Mucosa of stomach (tissue), 1 donor: ENCODE measurements at regions not wholly inside any gene's neighbourhood (a gene's known extent, or its start where the extent isn't known, plus 50 kb on each side); places are given as distances from the start of the nearest gene placed in this dataset.

Experiments
- H3K27me3 ChIP-seq: one replicate; pipeline ENCODE4 v1.7.0; 2013; ENCODE audit warnings: mild to moderate bottlenecking, low read length; ENCODE audit not compliant: control insufficient read depth, insufficient read depth
- H3K36me3 ChIP-seq: one replicate; pipeline ENCODE4 v1.7.0; 2013; ENCODE audit warnings: low read length; ENCODE audit not compliant: control insufficient read depth, insufficient read depth
- H3K4me1 ChIP-seq: one replicate; pipeline ENCODE4 v1.7.0; 2013; ENCODE audit warnings: mild to moderate bottlenecking, low read length; ENCODE audit not compliant: control insufficient read depth, insufficient read depth
- H3K4me3 ChIP-seq: one replicate; pipeline ENCODE4 v1.7.0; 2013; ENCODE audit warnings: low read length
- H3K9ac ChIP-seq: one replicate; pipeline ENCODE4 v1.7.0; 2013; ENCODE audit warnings: mild to moderate bottlenecking, low read length, moderate library complexity
- H3K9me3 ChIP-seq: one replicate; pipeline ENCODE4 v1.7.0; 2013; ENCODE audit warnings: mild to moderate bottlenecking, low read length, moderate library complexity; ENCODE audit not compliant: control insufficient read depth
- donor health status: Pancreatic carcinoma.

GRCh38 chr9:84190411-84190810, 150.1 kb downstream of the SLC28A3 start:
- Histone ChIP-seq H3K36me3 (no peaks in the 10 kb centered on the region), H3K27me3 (no peaks in the 10 kb centered on the region), H3K9me3 (no peaks in the 10 kb centered on the region), H3K4me1 (no peaks in the 10 kb centered on the region), H3K9ac (no peak overlapping the region), H3K4me3 (no peak overlapping the region)

GRCh38 chr9:84206801-84207370, 133.7 kb downstream of the SLC28A3 start:
- Histone ChIP-seq H3K9me3 (no peaks in the 10 kb centered on the region), H3K36me3 (no peaks in the 10 kb centered on the region), H3K4me3 (no peak overlapping the region), H3K27me3 (no peaks in the 10 kb centered on the region), H3K9ac (no peak overlapping the region), H3K4me1 (no peaks in the 10 kb centered on the region)

- no peak overlapping the region for H3K4me3 ChIP-seq
- H3K4me1 ChIP-seq: no peaks in the 10 kb centered on the region
- H3K9ac ChIP-seq: no peak overlapping the region
- H3K9me3 ChIP-seq: no peaks in the 10 kb centered on the region
- no peaks in the 10 kb centered on the region for H3K36me3 ChIP-seq
- H3K27me3 ChIP-seq: no peaks in the 10 kb centered on the region
Measured at GRCh38 chr9:84207491-84207951, 133.0 kb downstream of the SLC28A3 start.

GRCh38 chr9:84212246-84212645, 128.3 kb downstream of the SLC28A3 start:
- no peaks in the 10 kb centered on the region for H3K9me3 ChIP-seq

GRCh38 chr9:84212982-84213381, 127.6 kb downstream of the SLC28A3 start:
- H3K9me3 ChIP-seq: no peaks in the 10 kb centered on the region
- no peak overlapping the region for H3K4me3 ChIP-seq
- no peaks in the 10 kb centered on the region for H3K4me1 ChIP-seq
- no peaks in the 10 kb centered on the region for H3K27me3 ChIP-seq
- H3K36me3 ChIP-seq: no peaks in the 10 kb centered on the region
- no peak overlapping the region for H3K9ac ChIP-seq

More at GRCh38 chr9:84212246-84212645, 128.3 kb downstream of the SLC28A3 start:
- no peaks in the 10 kb centered on the region for H3K27me3 ChIP-seq
- no peak overlapping the region for H3K9ac ChIP-seq
- H3K4me3 ChIP-seq: no peak overlapping the region
- H3K4me1 ChIP-seq: no peaks in the 10 kb centered on the region
- no peaks in the 10 kb centered on the region for H3K36me3 ChIP-seq

- H3K9me3 ChIP-seq: no peaks in the 10 kb centered on the region
- no peaks in the 10 kb centered on the region for H3K27me3 ChIP-seq
- no peak overlapping the region for H3K4me3 ChIP-seq
- no peak overlapping the region for H3K9ac ChIP-seq
- H3K36me3 ChIP-seq: no peaks in the 10 kb centered on the region
- no peaks in the 10 kb centered on the region for H3K4me1 ChIP-seq
Measured at GRCh38 chr9:84216151-84216550, 124.4 kb downstream of the SLC28A3 start.

GRCh38 chr9:84218322-84218721, 122.2 kb downstream of the SLC28A3 start:
- Histone ChIP-seq H3K27me3 (no peaks in the 10 kb centered on the region), H3K9ac (no peak overlapping the region), H3K4me3 (no peak overlapping the region), H3K9me3 (no peaks in the 10 kb centered on the region), H3K4me1 (no peaks in the 10 kb centered on the region), H3K36me3 (no peaks in the 10 kb centered on the region)

DNA sequence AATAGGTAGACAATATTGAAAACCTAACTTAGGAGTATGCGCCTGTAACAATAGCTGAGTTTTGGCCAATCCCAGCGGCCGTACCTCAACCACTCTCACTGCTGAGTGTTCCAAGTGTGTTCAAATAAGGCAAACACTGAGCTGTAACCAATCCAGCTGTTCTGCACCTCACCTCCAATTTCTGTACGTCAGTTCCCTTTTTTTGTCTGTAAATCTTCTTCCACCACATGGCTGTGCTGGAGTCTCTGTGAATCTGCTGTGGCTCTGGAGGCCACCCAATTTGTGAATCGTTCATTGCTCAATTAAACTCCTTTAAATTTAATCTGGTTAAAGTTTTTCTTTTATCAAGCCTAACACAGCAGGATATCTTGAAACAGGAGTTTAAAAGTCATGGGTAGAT, 116.3 kb downstream of the SLC28A3 start:
- H3K27me3 ChIP-seq: no peaks in the 10 kb centered on the region
- no peak overlapping the region for H3K9ac ChIP-seq
- no peaks in the 10 kb centered on the region for H3K4me1 ChIP-seq
- H3K36me3 ChIP-seq: no peaks in the 10 kb centered on the region
- H3K4me3 ChIP-seq: no peak overlapping the region
- no peaks in the 10 kb centered on the region for H3K9me3 ChIP-seq
